Cardiac muscle cell (in vitro differentiated cells and primary cell): ENCODE measurements at regions not wholly inside any gene's neighbourhood (a gene's known extent, or its start where the extent isn't known, plus 50 kb on each side); places are given as distances from the start of the nearest gene placed in this dataset.

Source experiments
- DNase-seq, 2 donors: peaks; one replicate each; pipeline versions ENCODE4 v3.0.0 to v3.0.0-alpha.2; 2010 to 2017; ENCODE audit warnings: low read depth in 1 of 2, low spot score in 1 of 2
- H3K27ac ChIP-seq: fragments of 200-600 bp; sonication (generic); 2 replicates; pipeline ENCODE4 v1.5.1; 2016
- H3K27me3 ChIP-seq: fragments of 200-600 bp; sonication (generic); 2 replicates; pipeline ENCODE4 v1.6.0; 2016; ENCODE audit warnings: control low read depth
- H3K36me3 ChIP-seq: fragments of 200-600 bp; sonication (generic); 2 replicates; pipeline ENCODE4 v1.5.1; 2016; ENCODE audit warnings: control low read depth
- H3K4me1 ChIP-seq: fragments of 200-600 bp; sonication (generic); 2 replicates; pipeline ENCODE4 v1.8.1; 2017; ENCODE audit warnings: low read depth, mild to moderate bottlenecking, mixed run types
- H3K4me3 ChIP-seq: fragments of 200-600 bp; sonication (generic); 2 replicates; pipeline ENCODE4 v1.5.1; 2016; ENCODE audit warnings: mild to moderate bottlenecking
- H3K9me3 ChIP-seq: fragments of 200-600 bp; sonication (generic); 2 replicates; pipeline ENCODE4 v1.5.1; 2017; ENCODE audit warnings: low read depth, mild to moderate bottlenecking, control low read depth
- TF ChIP-seq, protein P1 (sequence below): IDR thresholded peaks from 2 replicates; pipeline ENCODE4 v1.5.1; 2012; ENCODE audit warnings: low read depth, mild to moderate bottlenecking, low read length

DNA sequence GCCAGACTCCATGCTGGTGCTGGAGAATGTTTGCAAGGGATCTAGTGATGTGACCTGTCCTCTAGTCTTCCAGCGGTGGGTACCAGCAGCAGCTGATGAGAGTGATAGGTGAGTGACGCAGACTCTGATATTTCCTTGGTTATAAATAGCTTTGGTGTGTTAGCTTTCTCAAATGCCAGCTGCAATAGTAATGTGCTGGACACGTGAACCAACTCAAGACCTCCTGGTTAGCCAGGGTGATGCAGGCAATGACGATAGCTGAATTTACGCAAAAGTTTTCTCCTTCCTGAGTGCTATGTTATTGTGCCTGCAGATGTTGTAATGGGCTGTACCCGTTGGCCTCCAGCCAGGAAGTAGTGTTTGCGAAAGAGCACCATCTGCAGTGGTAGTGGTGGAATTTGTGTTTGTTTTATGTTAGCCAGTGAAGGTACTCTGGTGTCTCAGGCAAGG, 129.5 kb downstream of the CYSLTR2 start:
- TF ChIP-seq, protein P1, sequence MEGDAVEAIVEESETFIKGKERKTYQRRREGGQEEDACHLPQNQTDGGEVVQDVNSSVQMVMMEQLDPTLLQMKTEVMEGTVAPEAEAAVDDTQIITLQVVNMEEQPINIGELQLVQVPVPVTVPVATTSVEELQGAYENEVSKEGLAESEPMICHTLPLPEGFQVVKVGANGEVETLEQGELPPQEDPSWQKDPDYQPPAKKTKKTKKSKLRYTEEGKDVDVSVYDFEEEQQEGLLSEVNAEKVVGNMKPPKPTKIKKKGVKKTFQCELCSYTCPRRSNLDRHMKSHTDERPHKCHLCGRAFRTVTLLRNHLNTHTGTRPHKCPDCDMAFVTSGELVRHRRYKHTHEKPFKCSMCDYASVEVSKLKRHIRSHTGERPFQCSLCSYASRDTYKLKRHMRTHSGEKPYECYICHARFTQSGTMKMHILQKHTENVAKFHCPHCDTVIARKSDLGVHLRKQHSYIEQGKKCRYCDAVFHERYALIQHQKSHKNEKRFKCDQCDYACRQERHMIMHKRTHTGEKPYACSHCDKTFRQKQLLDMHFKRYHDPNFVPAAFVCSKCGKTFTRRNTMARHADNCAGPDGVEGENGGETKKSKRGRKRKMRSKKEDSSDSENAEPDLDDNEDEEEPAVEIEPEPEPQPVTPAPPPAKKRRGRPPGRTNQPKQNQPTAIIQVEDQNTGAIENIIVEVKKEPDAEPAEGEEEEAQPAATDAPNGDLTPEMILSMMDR: peak; percentile 17
- Histone ChIP-seq H3K36me3 (no peaks in the 10 kb centered on the region), H3K27ac (no peak overlapping the region), H3K27me3 (no peaks in the 10 kb centered on the region), H3K9me3 (no peaks in the 10 kb centered on the region), H3K4me1 (no peaks in the 10 kb centered on the region), H3K4me3 (no peak overlapping the region)
- DNase-seq: peak in 1 of 2 donors; percentile 100

DNA sequence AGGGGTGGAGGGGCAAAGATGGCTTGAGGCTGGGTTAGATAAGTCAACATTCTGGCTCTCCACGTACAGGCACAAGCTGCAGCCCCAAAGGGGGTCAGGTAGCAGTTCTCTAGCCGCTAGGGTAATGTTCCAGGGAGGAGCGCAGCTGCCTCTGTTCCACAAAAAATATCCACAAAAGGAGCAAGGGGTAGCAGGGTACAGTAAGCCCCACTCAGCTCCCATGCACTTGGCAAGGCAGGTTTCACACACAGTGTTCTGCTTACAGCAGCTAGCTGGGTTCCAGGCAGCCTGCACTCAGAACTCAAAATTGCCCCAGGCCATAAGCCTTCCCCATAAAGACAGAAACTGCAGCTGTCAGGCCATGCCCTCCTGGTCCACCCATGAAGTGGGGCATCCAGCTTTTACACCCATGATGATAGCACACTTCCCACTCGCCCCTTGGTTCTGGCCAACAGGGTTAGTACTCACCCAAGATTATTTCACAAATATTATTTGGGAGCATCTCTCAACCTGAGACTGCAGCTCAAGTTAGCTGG, 130.0 kb downstream of the CYSLTR2 start:
- H3K9me3 ChIP-seq: no peaks in the 10 kb centered on the region
- H3K4me1 ChIP-seq: no peaks in the 10 kb centered on the region
- no peak overlapping the region for H3K27ac ChIP-seq
- DNase-seq: no peak
- TF ChIP-seq, protein P1: no peak
- H3K27me3 ChIP-seq: no peaks in the 10 kb centered on the region
- H3K4me3 ChIP-seq: no peak overlapping the region
- no peaks in the 10 kb centered on the region for H3K36me3 ChIP-seq

DNA sequence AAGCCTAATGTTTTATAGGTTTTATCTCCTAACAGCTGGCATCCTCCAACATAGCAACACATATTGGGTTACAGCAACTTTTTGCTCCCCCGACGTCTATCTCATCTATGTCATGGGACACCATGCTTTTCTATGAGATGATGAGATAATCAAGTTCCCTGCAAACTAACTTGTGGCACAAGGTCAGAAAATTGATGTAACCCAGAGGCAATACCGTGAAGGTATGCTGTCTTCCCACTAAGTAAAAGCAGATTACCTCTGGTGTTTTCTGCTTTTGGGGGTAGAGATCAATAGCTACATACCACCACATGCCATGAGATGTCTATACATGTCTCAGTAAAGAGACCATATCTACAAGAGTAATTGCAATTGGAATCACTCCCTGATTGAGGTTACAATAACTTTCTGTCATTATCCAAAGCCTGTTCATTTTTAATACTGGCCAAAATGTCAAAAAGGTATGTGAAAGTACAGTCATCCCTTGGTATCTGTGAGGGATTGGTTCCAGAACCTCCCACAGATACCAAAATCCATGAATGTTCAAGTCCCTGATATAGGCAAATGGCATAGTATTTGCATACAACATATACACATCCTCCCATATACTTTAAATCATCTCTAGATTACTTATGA, 131.3 kb downstream of the CYSLTR2 start:
- Histone ChIP-seq H3K4me3 (no peak overlapping the region), H3K9me3 (no peaks in the 10 kb centered on the region), H3K36me3 (no peaks in the 10 kb centered on the region), H3K4me1 (no peaks in the 10 kb centered on the region), H3K27ac (no peak overlapping the region), H3K27me3 (no peaks in the 10 kb centered on the region)
- TF ChIP-seq, protein P1: no peak
- DNase-seq: no peak

DNA sequence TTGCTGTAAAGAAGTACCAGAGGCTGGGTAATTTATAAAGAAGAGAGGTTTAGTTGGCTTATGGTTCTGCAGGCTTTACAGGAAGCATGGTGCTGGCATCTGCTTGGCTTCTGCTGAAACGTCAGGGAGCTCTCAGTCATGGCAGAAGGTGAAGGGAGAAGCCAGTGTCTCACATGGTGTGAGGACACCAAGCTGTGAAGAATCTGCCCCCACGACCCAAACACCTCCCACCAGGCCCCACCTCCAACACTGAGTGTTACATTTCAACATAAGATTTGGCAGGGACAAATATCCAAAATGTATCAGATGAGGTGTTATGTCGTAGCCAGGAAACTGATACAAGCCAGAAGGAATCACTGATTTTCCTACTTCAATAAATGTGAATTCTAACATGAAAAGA, 136.5 kb downstream of the CYSLTR2 start:
- TF ChIP-seq, protein P1: no peak
- H3K27ac ChIP-seq: no peak overlapping the region
- no peak overlapping the region for H3K4me3 ChIP-seq

DNA sequence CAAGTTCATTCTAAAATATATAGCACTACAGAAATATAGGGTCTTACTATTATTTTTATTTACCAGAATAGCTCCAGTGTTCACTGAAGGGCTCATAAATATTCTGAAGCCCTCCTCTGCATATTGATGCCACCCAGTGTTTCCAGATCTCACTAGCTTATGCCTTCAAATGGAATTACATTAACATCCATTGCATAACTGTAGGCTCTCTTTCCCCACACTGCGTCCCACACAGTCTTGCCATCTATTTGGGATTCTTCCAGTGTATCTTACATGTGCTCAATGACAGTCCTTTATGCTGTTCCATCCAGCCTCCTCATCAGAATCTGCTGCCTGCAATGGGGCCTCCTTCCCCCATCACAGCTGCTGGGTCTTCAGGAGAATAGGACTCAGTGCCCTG, 137.2 kb downstream of the CYSLTR2 start:
- TF ChIP-seq, protein P1: no peak
- no peak for DNase-seq
- no peak overlapping the region for H3K4me3 ChIP-seq

More for the DNA sequence above, 136.5 kb downstream of the CYSLTR2 start:
- no peaks in the 10 kb centered on the region for H3K27me3 ChIP-seq
- no peak for DNase-seq
- H3K4me1 ChIP-seq: no peaks in the 10 kb centered on the region
- no peaks in the 10 kb centered on the region for H3K9me3 ChIP-seq
- no peaks in the 10 kb centered on the region for H3K36me3 ChIP-seq

More for the DNA sequence above, 137.2 kb downstream of the CYSLTR2 start:
- no peaks in the 10 kb centered on the region for H3K4me1 ChIP-seq
- H3K27me3 ChIP-seq: no peaks in the 10 kb centered on the region
- H3K36me3 ChIP-seq: no peaks in the 10 kb centered on the region
- H3K9me3 ChIP-seq: no peaks in the 10 kb centered on the region
- no peak overlapping the region for H3K27ac ChIP-seq
